Bronchial epithelial cell (primary cell): ENCODE measurements at regions not wholly inside any gene's neighbourhood (a gene's known extent, or its start where the extent isn't known, plus 50 kb on each side); places are given as distances from the start of the nearest gene placed in this dataset.

ENCODE experiments used
- DNase-seq: peaks from one replicate; pipeline ENCODE4 v3.0.0-alpha.2; 2010; ENCODE audit warnings: low read depth
- FAIRE-seq: peaks from 2 replicates; lab custom pipeline; 2011; peaks lifted over from hg19 to GRCh38; lab: Jason Lieb, UNC
- H3K27me3 ChIP-seq: 2 replicates; pipeline ENCODE4 v1.5.1; 2011; ENCODE audit warnings: low read length; ENCODE audit not compliant: control insufficient read depth, insufficient read depth
- H3K36me3 ChIP-seq: 2 replicates; pipeline ENCODE4 v1.5.1; 2011; ENCODE audit warnings: low read length; ENCODE audit not compliant: control insufficient read depth, insufficient read depth
- H3K4me3 ChIP-seq: 2 replicates; pipeline ENCODE4 v1.5.1; 2011; ENCODE audit warnings: mild to moderate bottlenecking, low read depth, low read length, control low read depth
- CTCF ChIP-seq: IDR thresholded peaks from 2 replicates; pipeline ENCODE4 v1.5.1; 2011; ENCODE audit warnings: mild to moderate bottlenecking, moderate library complexity, low read length, control low read depth, inconsistent platforms; ENCODE audit not compliant: insufficient read depth, severe bottlenecking

GRCh38 chr3:168239287-168239686 lies 143.6 kb upstream of the GOLIM4 start:
- FAIRE-seq (no peak), DNase-seq (no peak)
- TF ChIP-seq CTCF: no peak
- Histone ChIP-seq H3K4me3 (no peak overlapping the region), H3K27me3 (peaks cover 4% of the 10 kb centered on the region), H3K36me3 (no peaks in the 10 kb centered on the region)

- FAIRE-seq (no peak), DNase-seq (no peak)
- no peaks in the 10 kb centered on the region for H3K36me3 ChIP-seq
- H3K4me3 ChIP-seq: no peak overlapping the region
- peaks cover 1% of the 10 kb centered on the region for H3K27me3 ChIP-seq
- TF ChIP-seq CTCF: no peak
These were observed 137.3 kb upstream of the GOLIM4 start for GRCh38 chr3:168233001-168233400.

GRCh38 chr3:168223085-168223484 lies 127.4 kb upstream of the GOLIM4 start:
- no peak for FAIRE-seq
- TF ChIP-seq CTCF: no peak
- Histone ChIP-seq H3K27me3 (no peaks in the 10 kb centered on the region), H3K4me3 (no peak overlapping the region), H3K36me3 (no peaks in the 10 kb centered on the region)
- DNase-seq: no peak

GRCh38 chr3:168220556-168220955 lies 124.8 kb upstream of the GOLIM4 start:
- no peak for TF ChIP-seq CTCF
- H3K36me3 ChIP-seq: no peaks in the 10 kb centered on the region
- DNase-seq (no peak), FAIRE-seq (peak; percentile 43)
- H3K27me3 ChIP-seq: no peaks in the 10 kb centered on the region
- no peak overlapping the region for H3K4me3 ChIP-seq

GRCh38 chr3:168219530-168219929 lies 123.8 kb upstream of the GOLIM4 start:
- FAIRE-seq (no peak), DNase-seq (no peak)
- Histone ChIP-seq H3K36me3 (no peaks in the 10 kb centered on the region), H3K27me3 (no peaks in the 10 kb centered on the region), H3K4me3 (no peak overlapping the region)
- TF ChIP-seq CTCF: no peak

GRCh38 chr3:168218600-168218999 lies 122.9 kb upstream of the GOLIM4 start:
- Histone ChIP-seq H3K27me3 (no peaks in the 10 kb centered on the region), H3K36me3 (no peaks in the 10 kb centered on the region), H3K4me3 (no peak overlapping the region)
- DNase-seq (no peak), FAIRE-seq (no peak)
- no peak for TF ChIP-seq CTCF
